ENCODE measurements at regions not wholly inside any gene's neighbourhood (a gene's known extent, or its start where the extent isn't known, plus 50 kb on each side); places are given as distances from the start of the nearest gene placed in this dataset.

DNA sequence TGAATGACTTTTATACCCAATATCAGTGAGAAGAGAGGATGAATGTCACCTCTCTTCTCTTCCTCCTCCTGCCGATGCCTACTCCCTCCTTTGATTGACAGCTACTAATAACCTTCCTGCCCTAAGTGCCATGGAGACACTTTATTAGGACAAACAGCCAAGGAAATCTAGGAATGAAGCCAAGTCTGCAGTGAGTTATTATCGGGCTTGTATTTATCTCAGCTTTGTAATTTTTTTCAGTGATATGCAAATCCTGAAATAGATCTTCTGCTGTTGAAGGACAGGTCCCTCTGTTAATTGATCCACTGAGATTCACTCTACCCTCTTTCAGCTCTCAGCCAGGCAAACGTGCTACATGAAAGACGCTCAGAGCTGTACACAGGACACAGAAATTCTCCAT, 686.7 kb downstream of the TMEM182 start:
- no peaks in the 10 kb centered on the region for H3K4me1 ChIP-seq
- DNase-seq (ENCODE audit: extremely low spot score) = no peak
- H3K4me3 ChIP-seq = no peak overlapping the region
- intact Hi-C loops (cut with DNase I) = no loop called here
- H3K27ac ChIP-seq (replicated peaks in 1 of 4) = no peak overlapping the region
- H3K27me3 ChIP-seq = no peaks in the 10 kb centered on the region
- H3K36me3 ChIP-seq = no peaks in the 10 kb centered on the region
- no peak for TF ChIP-seq POLR2AphosphoS5 (IDR thresholded peaks at IDR 0.05)
- no peak for TF ChIP-seq POLR2A (IDR thresholded peaks at IDR 0.05; ENCODE audit: low read depth)
- TF ChIP-seq, protein P1, sequence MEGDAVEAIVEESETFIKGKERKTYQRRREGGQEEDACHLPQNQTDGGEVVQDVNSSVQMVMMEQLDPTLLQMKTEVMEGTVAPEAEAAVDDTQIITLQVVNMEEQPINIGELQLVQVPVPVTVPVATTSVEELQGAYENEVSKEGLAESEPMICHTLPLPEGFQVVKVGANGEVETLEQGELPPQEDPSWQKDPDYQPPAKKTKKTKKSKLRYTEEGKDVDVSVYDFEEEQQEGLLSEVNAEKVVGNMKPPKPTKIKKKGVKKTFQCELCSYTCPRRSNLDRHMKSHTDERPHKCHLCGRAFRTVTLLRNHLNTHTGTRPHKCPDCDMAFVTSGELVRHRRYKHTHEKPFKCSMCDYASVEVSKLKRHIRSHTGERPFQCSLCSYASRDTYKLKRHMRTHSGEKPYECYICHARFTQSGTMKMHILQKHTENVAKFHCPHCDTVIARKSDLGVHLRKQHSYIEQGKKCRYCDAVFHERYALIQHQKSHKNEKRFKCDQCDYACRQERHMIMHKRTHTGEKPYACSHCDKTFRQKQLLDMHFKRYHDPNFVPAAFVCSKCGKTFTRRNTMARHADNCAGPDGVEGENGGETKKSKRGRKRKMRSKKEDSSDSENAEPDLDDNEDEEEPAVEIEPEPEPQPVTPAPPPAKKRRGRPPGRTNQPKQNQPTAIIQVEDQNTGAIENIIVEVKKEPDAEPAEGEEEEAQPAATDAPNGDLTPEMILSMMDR (IDR thresholded peaks at IDR 0.05) = no peak
- TF ChIP-seq EP300 (IDR thresholded peaks at IDR 0.05) = no peak
- 41% methylated on average over 4 of the region's 4 CpGs for WGBS
- no peaks in the 10 kb centered on the region for H3K9me3 ChIP-seq

- 83% methylated on average over 1 of the region's 1 CpG for WGBS
- intact Hi-C loops (cut with DNase I) = no loop called here
Observed at GRCh38 chr2:103451283-103451682, 689.5 kb downstream of the TMEM182 start.

GRCh38 chr2:103459283-103459682, 697.5 kb downstream of the TMEM182 start:
- no peak overlapping the region for H3K4me3 ChIP-seq
- H3K4me1 ChIP-seq = no peaks in the 10 kb centered on the region
- H3K36me3 ChIP-seq = no peaks in the 10 kb centered on the region
- H3K9me3 ChIP-seq = no peaks in the 10 kb centered on the region
- intact Hi-C loops (cut with DNase I) = no loop called here
- no peak for TF ChIP-seq POLR2A (IDR thresholded peaks at IDR 0.05; ENCODE audit: low read depth)
- TF ChIP-seq, protein P1 (IDR thresholded peaks at IDR 0.05) = no peak
- no peak for TF ChIP-seq EP300 (IDR thresholded peaks at IDR 0.05)
- no peak for TF ChIP-seq POLR2AphosphoS5 (IDR thresholded peaks at IDR 0.05)
- no peaks in the 10 kb centered on the region for H3K27me3 ChIP-seq
- 46% methylated on average over 2 of the region's 2 CpGs for WGBS
- no peak for DNase-seq (ENCODE audit: extremely low spot score)
- no peak overlapping the region for H3K27ac ChIP-seq (replicated peaks in 1 of 4)

More at GRCh38 chr2:103451283-103451682, 689.5 kb downstream of the TMEM182 start:
- Histone ChIP-seq H3K4me3 (no peak overlapping the region), H3K4me1 (no peaks in the 10 kb centered on the region), H3K27ac (replicated peaks in 1 of 4) (no peak overlapping the region), H3K27me3 (no peaks in the 10 kb centered on the region), H3K9me3 (no peaks in the 10 kb centered on the region), H3K36me3 (no peaks in the 10 kb centered on the region)
- TF ChIP-seq EP300 (IDR thresholded peaks at IDR 0.05) (no peak), POLR2A (IDR thresholded peaks at IDR 0.05; ENCODE audit: low read depth) (no peak), POLR2AphosphoS5 (IDR thresholded peaks at IDR 0.05) (no peak)
- TF ChIP-seq, protein P1 (IDR thresholded peaks at IDR 0.05) = no peak
- DNase-seq (ENCODE audit: extremely low spot score) = no peak

DNA sequence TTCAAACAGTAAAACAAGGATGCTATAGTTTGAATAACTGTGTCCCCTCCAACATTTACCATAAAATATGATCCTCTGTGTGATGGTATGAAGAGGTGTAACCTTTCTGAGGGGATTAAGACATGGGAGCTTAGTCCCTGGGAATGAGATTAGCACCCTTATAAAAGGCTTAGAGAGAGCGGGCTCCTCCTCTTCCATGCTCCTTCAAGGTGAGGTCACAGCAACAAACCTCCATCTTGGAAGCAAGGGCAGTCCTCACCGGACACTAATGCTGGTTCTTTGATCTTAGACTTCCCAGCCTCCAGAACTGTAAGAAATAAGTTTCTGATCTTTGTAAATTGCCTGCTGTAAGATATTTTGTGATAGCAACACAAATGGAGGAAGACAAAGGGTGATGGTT, 700.3 kb downstream of the TMEM182 start:
- intact Hi-C loops (cut with DNase I) = no loop called here
- Histone ChIP-seq H3K27ac (replicated peaks in 1 of 4) (no peak overlapping the region), H3K4me1 (no peaks in the 10 kb centered on the region), H3K9me3 (no peaks in the 10 kb centered on the region), H3K4me3 (no peak overlapping the region), H3K27me3 (no peaks in the 10 kb centered on the region), H3K36me3 (no peaks in the 10 kb centered on the region)
- no peak for DNase-seq (ENCODE audit: extremely low spot score)
- no peak for TF ChIP-seq EP300 (IDR thresholded peaks at IDR 0.05)
- TF ChIP-seq POLR2AphosphoS5 (IDR thresholded peaks at IDR 0.05) = no peak
- TF ChIP-seq, protein P1 (IDR thresholded peaks at IDR 0.05) = no peak
- TF ChIP-seq POLR2A (IDR thresholded peaks at IDR 0.05; ENCODE audit: low read depth) = no peak
- 84% methylated on average over 2 of the region's 2 CpGs for WGBS

DNA sequence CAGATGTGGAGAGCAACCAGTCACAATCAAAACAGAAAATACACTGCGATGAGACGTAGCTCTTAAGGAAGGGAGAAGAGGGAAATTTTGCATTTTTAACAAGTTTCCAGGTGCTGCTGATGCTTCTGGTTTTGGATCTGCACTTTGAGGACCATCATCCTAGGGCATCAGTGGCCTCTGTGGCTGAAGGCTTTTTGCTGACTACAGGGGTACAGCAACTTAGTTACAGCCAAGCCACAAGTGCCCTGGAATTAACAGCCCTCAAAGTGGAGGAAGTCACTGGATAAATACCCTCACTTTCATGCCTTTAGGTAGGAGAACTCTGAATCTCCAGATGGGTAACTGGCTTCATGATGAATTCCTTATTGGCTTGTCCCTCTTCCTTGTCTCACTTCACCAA, 700.9 kb downstream of the TMEM182 start:
- intact Hi-C loops (cut with DNase I) = no loop called here
- H3K4me3 ChIP-seq = no peak overlapping the region
- TF ChIP-seq, protein P1 (IDR thresholded peaks at IDR 0.05) = no peak
- TF ChIP-seq POLR2A (IDR thresholded peaks at IDR 0.05; ENCODE audit: low read depth) (no peak), EP300 (IDR thresholded peaks at IDR 0.05) (no peak), POLR2AphosphoS5 (IDR thresholded peaks at IDR 0.05) (no peak)
- no peak overlapping the region for H3K27ac ChIP-seq (replicated peaks in 1 of 4)
- no peaks in the 10 kb centered on the region for H3K4me1 ChIP-seq
- no peaks in the 10 kb centered on the region for H3K9me3 ChIP-seq
- H3K27me3 ChIP-seq = no peaks in the 10 kb centered on the region
- DNase-seq (ENCODE audit: extremely low spot score) = no peak
- WGBS = 90% methylated on average over 2 of the region's 2 CpGs
- H3K36me3 ChIP-seq = no peaks in the 10 kb centered on the region
